HG02973 (cell line): ENCODE measurements at regions not wholly inside any gene's neighbourhood (a gene's known extent, or its start where the extent isn't known, plus 50 kb on each side); places are given as distances from the start of the nearest gene placed in this dataset.
"Not testable (repeated sequence)": the region's sequence is repeated elsewhere in the genome, so short reads cannot be mapped to it uniquely, and the experiment has no call there.

ENCODE experiments used
- ATAC-seq: cut with Tn5 transposase; IDR thresholded peaks from one replicate; pipeline ENCODE4 v1.9.1; 2021; ENCODE audit warnings: moderate library complexity; ENCODE audit not compliant: unreplicated experiment

- ATAC-seq = no peak
Observed at GRCh38 chr3:161599697-161600096, 103.1 kb downstream of the OTOL1 start.

- no peak for ATAC-seq
Observed at GRCh38 chr3:161600173-161600572, 103.6 kb downstream of the OTOL1 start.

- no peak for ATAC-seq
Observed at GRCh38 chr3:161602475-161602874, 105.9 kb downstream of the OTOL1 start.

GRCh38 chr3:161602918-161603317 lies 106.3 kb downstream of the OTOL1 start:
- ATAC-seq = no peak

- ATAC-seq = no peak
Observed at GRCh38 chr3:161607056-161607455, 110.4 kb downstream of the OTOL1 start.

- ATAC-seq = no peak
Observed at GRCh38 chr3:161619351-161619750, 122.7 kb downstream of the OTOL1 start.

GRCh38 chr3:161630794-161631193 lies 134.2 kb downstream of the OTOL1 start:
- no peak for ATAC-seq

- ATAC-seq = no peak
Observed at GRCh38 chr3:161631536-161631935, 134.9 kb downstream of the OTOL1 start.

- ATAC-seq = no peak
Observed at GRCh38 chr3:161637559-161637958, 141.0 kb downstream of the OTOL1 start.

GRCh38 chr3:161639095-161639494 lies 142.5 kb downstream of the OTOL1 start:
- not testable (repeated sequence) for ATAC-seq

- ATAC-seq = no peak
Observed at GRCh38 chr3:161640181-161640580, 143.6 kb downstream of the OTOL1 start.

- ATAC-seq = no peak
Observed at GRCh38 chr3:161641287-161641686, 144.7 kb downstream of the OTOL1 start.

GRCh38 chr3:161644891-161645635 lies 148.5 kb downstream of the OTOL1 start:
- ATAC-seq = no peak

- ATAC-seq = no peak
Observed at GRCh38 chr3:161647936-161648470, 151.4 kb downstream of the OTOL1 start.

- no peak for ATAC-seq
Observed at GRCh38 chr3:161649900-161650484, 153.4 kb downstream of the OTOL1 start.

- ATAC-seq = no peak
Observed at GRCh38 chr3:161657786-161658185, 161.2 kb downstream of the OTOL1 start.

- ATAC-seq = no peak
Observed at GRCh38 chr3:161671141-161671540, 174.5 kb downstream of the OTOL1 start.

GRCh38 chr3:161672478-161672877 lies 175.9 kb downstream of the OTOL1 start:
- no peak for ATAC-seq

- ATAC-seq = no peak
Observed at GRCh38 chr3:161673866-161674265, 177.3 kb downstream of the OTOL1 start.

- no peak for ATAC-seq
Observed at GRCh38 chr3:161674402-161674801, 177.8 kb downstream of the OTOL1 start.

GRCh38 chr3:161681831-161682230 lies 185.2 kb downstream of the OTOL1 start:
- ATAC-seq = not testable (repeated sequence)

- ATAC-seq = no peak
Observed at GRCh38 chr3:161682715-161683114, 186.1 kb downstream of the OTOL1 start.
